ENCODE measurements at regions not wholly inside any gene's neighbourhood (a gene's known extent, or its start where the extent isn't known, plus 50 kb on each side); places are given as distances from the start of the nearest gene placed in this dataset.

GRCh38 chr2:145653553-145653952, 1133.6 kb upstream of the ZEB2 start:
- peaks cover 8% of the 10 kb centered on the region for H3K9me3 Mint-ChIP-seq (ENCODE audit: unreplicated experiment)
- H3K36me3 Mint-ChIP-seq (ENCODE audit: unreplicated experiment) = no peaks in the 10 kb centered on the region
- no peak for DNase-seq (ENCODE audit: extremely low spot score, unreplicated experiment)
- TF ChIP-seq, protein P1, sequence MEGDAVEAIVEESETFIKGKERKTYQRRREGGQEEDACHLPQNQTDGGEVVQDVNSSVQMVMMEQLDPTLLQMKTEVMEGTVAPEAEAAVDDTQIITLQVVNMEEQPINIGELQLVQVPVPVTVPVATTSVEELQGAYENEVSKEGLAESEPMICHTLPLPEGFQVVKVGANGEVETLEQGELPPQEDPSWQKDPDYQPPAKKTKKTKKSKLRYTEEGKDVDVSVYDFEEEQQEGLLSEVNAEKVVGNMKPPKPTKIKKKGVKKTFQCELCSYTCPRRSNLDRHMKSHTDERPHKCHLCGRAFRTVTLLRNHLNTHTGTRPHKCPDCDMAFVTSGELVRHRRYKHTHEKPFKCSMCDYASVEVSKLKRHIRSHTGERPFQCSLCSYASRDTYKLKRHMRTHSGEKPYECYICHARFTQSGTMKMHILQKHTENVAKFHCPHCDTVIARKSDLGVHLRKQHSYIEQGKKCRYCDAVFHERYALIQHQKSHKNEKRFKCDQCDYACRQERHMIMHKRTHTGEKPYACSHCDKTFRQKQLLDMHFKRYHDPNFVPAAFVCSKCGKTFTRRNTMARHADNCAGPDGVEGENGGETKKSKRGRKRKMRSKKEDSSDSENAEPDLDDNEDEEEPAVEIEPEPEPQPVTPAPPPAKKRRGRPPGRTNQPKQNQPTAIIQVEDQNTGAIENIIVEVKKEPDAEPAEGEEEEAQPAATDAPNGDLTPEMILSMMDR (IDR thresholded peaks at IDR 0.05) = no peak
- H3K27me3 Mint-ChIP-seq (ENCODE audit: unreplicated experiment) = no peaks in the 10 kb centered on the region
- H3K27ac Mint-ChIP-seq (ENCODE audit: unreplicated experiment) = no peak overlapping the region
- no peak overlapping the region for H3K4me3 Mint-ChIP-seq (ENCODE audit: unreplicated experiment)
- H3K4me1 Mint-ChIP-seq (ENCODE audit: unreplicated experiment) = peaks cover 5% of the 10 kb centered on the region

DNA sequence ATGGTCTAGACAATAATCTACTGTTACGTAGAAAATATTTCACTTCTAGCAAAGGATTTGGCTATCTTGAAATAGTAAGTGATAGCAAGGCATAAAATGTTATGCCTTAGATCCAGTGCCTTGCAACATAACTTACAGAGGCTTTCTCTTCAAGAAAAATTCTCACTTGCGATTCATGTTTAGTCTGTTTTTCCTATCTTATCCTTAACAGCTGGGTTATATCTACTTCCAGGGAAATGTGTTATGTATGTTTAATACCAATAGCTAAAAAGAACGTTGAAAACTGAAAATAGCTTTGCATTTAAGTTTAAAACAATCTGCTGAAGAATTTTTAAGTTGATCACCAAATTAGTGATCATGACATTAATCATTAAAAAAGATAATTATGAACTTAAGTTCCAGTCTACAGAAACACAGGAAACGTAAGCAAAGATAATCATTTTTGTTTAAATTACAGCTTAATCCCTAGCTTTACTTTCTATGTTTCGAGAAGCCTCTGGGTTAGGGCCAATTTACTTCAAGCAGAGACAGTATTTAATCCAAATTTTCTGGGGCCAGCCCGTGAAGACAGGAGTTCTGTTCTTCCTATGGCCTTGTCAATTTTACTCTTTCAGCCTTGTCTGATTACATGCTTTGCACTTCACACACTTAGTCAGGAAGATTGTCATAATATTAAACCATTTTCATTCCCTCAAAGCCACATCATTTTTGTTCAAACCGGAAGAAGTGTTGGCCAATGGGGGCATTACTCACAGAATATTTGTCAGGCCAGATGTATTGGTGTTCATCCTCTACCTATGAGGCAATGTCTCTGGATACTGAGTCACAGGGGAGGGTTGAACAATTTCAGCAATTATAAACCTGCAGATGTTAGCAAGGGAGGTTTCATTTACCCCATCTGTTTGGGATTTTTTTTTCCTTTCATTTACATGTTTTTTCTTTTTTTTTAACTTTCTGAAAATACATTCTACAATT, 1132.9 kb upstream of the ZEB2 start:
- Mint-ChIP-seq H3K4me1 (ENCODE audit: unreplicated experiment) (peaks cover 5% of the 10 kb centered on the region), H3K4me3 (ENCODE audit: unreplicated experiment) (no peak overlapping the region), H3K9me3 (ENCODE audit: unreplicated experiment) (peaks cover 8% of the 10 kb centered on the region), H3K27ac (ENCODE audit: unreplicated experiment) (no peak overlapping the region), H3K27me3 (ENCODE audit: unreplicated experiment) (no peaks in the 10 kb centered on the region), H3K36me3 (ENCODE audit: unreplicated experiment) (no peaks in the 10 kb centered on the region)
- TF ChIP-seq, protein P1 (IDR thresholded peaks at IDR 0.05) = no peak
- DNase-seq (ENCODE audit: extremely low spot score, unreplicated experiment) = no peak

GRCh38 chr2:145652036-145652435, 1132.1 kb upstream of the ZEB2 start:
- Mint-ChIP-seq H3K27ac (ENCODE audit: unreplicated experiment) (no peak overlapping the region), H3K4me1 (ENCODE audit: unreplicated experiment) (peaks cover 5% of the 10 kb centered on the region), H3K4me3 (ENCODE audit: unreplicated experiment) (no peak overlapping the region), H3K36me3 (ENCODE audit: unreplicated experiment) (no peaks in the 10 kb centered on the region), H3K27me3 (ENCODE audit: unreplicated experiment) (no peaks in the 10 kb centered on the region), H3K9me3 (ENCODE audit: unreplicated experiment) (peaks cover 8% of the 10 kb centered on the region)
- TF ChIP-seq, protein P1 (IDR thresholded peaks at IDR 0.05) = no peak
- DNase-seq (ENCODE audit: extremely low spot score, unreplicated experiment) = no peak

DNA sequence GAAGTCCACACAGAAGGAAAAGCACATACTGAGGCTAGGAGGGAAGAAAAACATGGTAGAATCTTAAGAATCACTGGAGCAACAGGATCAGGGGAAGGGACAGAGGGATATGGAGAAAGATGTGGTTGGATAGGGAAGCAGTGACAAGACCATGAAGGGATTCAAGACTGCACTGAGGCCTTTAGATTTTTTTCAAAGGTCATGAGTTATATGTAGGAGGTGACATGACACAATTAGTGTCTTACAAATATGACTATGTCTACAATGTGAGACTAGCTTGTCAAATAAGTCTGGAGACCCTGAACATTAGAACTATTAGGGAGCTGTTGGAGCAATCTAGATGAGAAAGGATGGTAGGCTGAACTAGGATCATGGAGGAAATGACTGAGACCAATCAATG, 1130.3 kb upstream of the ZEB2 start:
- no peak overlapping the region for H3K27ac Mint-ChIP-seq (ENCODE audit: unreplicated experiment)
- TF ChIP-seq, protein P1 (IDR thresholded peaks at IDR 0.05) = no peak
- H3K4me1 Mint-ChIP-seq (ENCODE audit: unreplicated experiment) = peaks cover 5% of the 10 kb centered on the region
- no peaks in the 10 kb centered on the region for H3K36me3 Mint-ChIP-seq (ENCODE audit: unreplicated experiment)
- H3K27me3 Mint-ChIP-seq (ENCODE audit: unreplicated experiment) = no peaks in the 10 kb centered on the region
- no peak overlapping the region for H3K4me3 Mint-ChIP-seq (ENCODE audit: unreplicated experiment)
- no peak for DNase-seq (ENCODE audit: extremely low spot score, unreplicated experiment)
- peaks cover 8% of the 10 kb centered on the region for H3K9me3 Mint-ChIP-seq (ENCODE audit: unreplicated experiment)

DNA sequence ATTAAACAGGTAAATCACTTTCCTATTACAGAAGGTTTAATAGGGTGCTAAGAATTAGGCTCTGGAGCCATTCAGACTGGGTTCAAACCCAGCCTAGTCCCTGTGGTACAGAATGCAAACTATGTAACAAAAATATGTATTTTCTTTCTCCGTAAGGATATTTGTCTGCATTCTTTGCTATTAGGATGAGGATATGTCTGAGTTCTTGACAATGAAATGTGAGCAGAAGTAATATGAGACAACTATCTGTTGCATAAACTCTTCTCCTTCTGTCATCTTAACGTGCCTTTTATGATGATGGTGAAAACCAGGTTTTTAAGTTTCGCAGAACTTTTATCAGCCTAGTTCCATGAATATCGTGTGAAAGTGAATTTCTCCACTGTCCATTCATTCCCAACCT, 1129.1 kb upstream of the ZEB2 start:
- Mint-ChIP-seq H3K9me3 (ENCODE audit: unreplicated experiment) (peaks cover 8% of the 10 kb centered on the region), H3K4me3 (ENCODE audit: unreplicated experiment) (no peak overlapping the region), H3K36me3 (ENCODE audit: unreplicated experiment) (no peaks in the 10 kb centered on the region), H3K4me1 (ENCODE audit: unreplicated experiment) (peaks cover 5% of the 10 kb centered on the region), H3K27me3 (ENCODE audit: unreplicated experiment) (no peaks in the 10 kb centered on the region), H3K27ac (ENCODE audit: unreplicated experiment) (no peak overlapping the region)
- TF ChIP-seq, protein P1 (IDR thresholded peaks at IDR 0.05) = no peak
- DNase-seq (ENCODE audit: extremely low spot score, unreplicated experiment) = no peak

All from osteocyte (in vitro differentiated cells).